RCC 7860 (cell line): ENCODE measurements at regions not wholly inside any gene's neighbourhood (a gene's known extent, or its start where the extent isn't known, plus 50 kb on each side); places are given as distances from the start of the nearest gene placed in this dataset.
"Not testable (repeated sequence)": the region's sequence is repeated elsewhere in the genome, so short reads cannot be mapped to it uniquely, and the experiment has no call there.

Experiments used
- DNase-seq: peaks from one replicate; pipeline ENCODE4 v3.0.0-alpha.2; 2015; ENCODE audit warnings: low spot score
- FAIRE-seq: peaks from 2 replicates; lab custom pipeline; 2012; peaks lifted over from hg19 to GRCh38; lab: Jason Lieb, UNC

GRCh38 chr2:139469985-139470384, 689.8 kb upstream of the NXPH2 start:
- DNase-seq (no peak), FAIRE-seq (no peak)

- DNase-seq, result no peak
- no peak for FAIRE-seq
These were observed 685.6 kb upstream of the NXPH2 start for GRCh38 chr2:139465789-139466188.

GRCh38 chr2:139457873-139458272, 677.7 kb upstream of the NXPH2 start:
- no peak for FAIRE-seq
- DNase-seq, result no peak

- FAIRE-seq (no peak), DNase-seq (no peak)
These were observed 674.1 kb upstream of the NXPH2 start for GRCh38 chr2:139454251-139454650.

- DNase-seq, result no peak
- FAIRE-seq, result no peak
These were observed 658.9 kb upstream of the NXPH2 start for GRCh38 chr2:139439100-139439499.

- no peak for FAIRE-seq
- DNase-seq, result no peak
These were observed 658.3 kb upstream of the NXPH2 start for GRCh38 chr2:139438478-139438877.

GRCh38 chr2:139427164-139427563, 647.0 kb upstream of the NXPH2 start:
- DNase-seq (no peak), FAIRE-seq (no peak)

- DNase-seq (no peak), FAIRE-seq (no peak)
These were observed 643.9 kb upstream of the NXPH2 start for GRCh38 chr2:139424101-139424500.

- no peak for DNase-seq
- FAIRE-seq, result no peak
These were observed 631.0 kb upstream of the NXPH2 start for GRCh38 chr2:139411236-139411635.

- FAIRE-seq, DNase-seq: not testable (repeated sequence)
These were observed 630.6 kb upstream of the NXPH2 start for GRCh38 chr2:139410833-139411174.

- not testable (repeated sequence) for DNase-seq, FAIRE-seq
These were observed 630.1 kb upstream of the NXPH2 start for GRCh38 chr2:139410147-139410832.

GRCh38 chr2:139409212-139409611, 629.0 kb upstream of the NXPH2 start:
- DNase-seq, result no peak
- FAIRE-seq, result no peak

- FAIRE-seq, result no peak
- no peak for DNase-seq
These were observed 623.8 kb upstream of the NXPH2 start for GRCh38 chr2:139403948-139404347.

GRCh38 chr2:139394801-139395200, 614.6 kb upstream of the NXPH2 start:
- FAIRE-seq (no peak), DNase-seq (no peak)

- FAIRE-seq, result no peak
- DNase-seq, result no peak
These were observed 609.2 kb upstream of the NXPH2 start for GRCh38 chr2:139389391-139389790.

GRCh38 chr2:139386401-139386800, 606.2 kb upstream of the NXPH2 start:
- no peak for DNase-seq
- no peak for FAIRE-seq

GRCh38 chr2:139383532-139383931, 603.3 kb upstream of the NXPH2 start:
- FAIRE-seq (no peak), DNase-seq (no peak)

GRCh38 chr2:139380051-139380450, 599.9 kb upstream of the NXPH2 start:
- FAIRE-seq (no peak), DNase-seq (no peak)

- no peak for FAIRE-seq
- no peak for DNase-seq
These were observed 598.2 kb upstream of the NXPH2 start for GRCh38 chr2:139378373-139378772.

GRCh38 chr2:139374296-139374850, 594.2 kb upstream of the NXPH2 start:
- DNase-seq (no peak), FAIRE-seq (no peak)

- FAIRE-seq (no peak), DNase-seq (no peak)
These were observed 589.5 kb upstream of the NXPH2 start for GRCh38 chr2:139369423-139370409.

- FAIRE-seq (no peak), DNase-seq (no peak)
These were observed 587.2 kb upstream of the NXPH2 start for GRCh38 chr2:139367416-139367815.
